ENCODE measurements at regions not wholly inside any gene's neighbourhood (a gene's known extent, or its start where the extent isn't known, plus 50 kb on each side); places are given as distances from the start of the nearest gene placed in this dataset.
A peak's percentile ranks its signal among the peaks of the same experiment; 100 is the strongest.

DNA sequence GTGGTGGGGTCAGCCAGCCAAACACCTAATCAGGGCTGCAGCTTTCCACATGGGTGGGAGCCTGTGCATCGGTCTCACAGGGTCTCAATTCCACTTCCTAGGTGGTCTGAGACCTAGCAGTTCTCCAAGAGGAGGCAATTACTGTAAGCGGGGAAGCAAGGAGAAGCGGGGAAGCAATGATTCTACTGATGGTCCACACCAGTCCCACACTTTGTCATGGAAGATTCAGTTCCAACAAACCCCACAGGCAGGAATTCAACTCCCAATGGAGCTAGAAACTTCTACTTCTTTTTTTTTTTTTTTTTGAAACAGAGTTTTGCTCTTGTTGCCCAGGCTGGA is 158.7 kb upstream of the RAI14 start:
- TF ChIP-seq, protein P1, sequence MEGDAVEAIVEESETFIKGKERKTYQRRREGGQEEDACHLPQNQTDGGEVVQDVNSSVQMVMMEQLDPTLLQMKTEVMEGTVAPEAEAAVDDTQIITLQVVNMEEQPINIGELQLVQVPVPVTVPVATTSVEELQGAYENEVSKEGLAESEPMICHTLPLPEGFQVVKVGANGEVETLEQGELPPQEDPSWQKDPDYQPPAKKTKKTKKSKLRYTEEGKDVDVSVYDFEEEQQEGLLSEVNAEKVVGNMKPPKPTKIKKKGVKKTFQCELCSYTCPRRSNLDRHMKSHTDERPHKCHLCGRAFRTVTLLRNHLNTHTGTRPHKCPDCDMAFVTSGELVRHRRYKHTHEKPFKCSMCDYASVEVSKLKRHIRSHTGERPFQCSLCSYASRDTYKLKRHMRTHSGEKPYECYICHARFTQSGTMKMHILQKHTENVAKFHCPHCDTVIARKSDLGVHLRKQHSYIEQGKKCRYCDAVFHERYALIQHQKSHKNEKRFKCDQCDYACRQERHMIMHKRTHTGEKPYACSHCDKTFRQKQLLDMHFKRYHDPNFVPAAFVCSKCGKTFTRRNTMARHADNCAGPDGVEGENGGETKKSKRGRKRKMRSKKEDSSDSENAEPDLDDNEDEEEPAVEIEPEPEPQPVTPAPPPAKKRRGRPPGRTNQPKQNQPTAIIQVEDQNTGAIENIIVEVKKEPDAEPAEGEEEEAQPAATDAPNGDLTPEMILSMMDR (IDR thresholded peaks at IDR 0.05): no peak
- TF ChIP-seq POLR2A (IDR thresholded peaks at IDR 0.05): no peak
- Histone ChIP-seq H3K4me3 (no peak overlapping the region), H3K36me3 (replicated peaks in 1 of 2) (no peaks in the 10 kb centered on the region), H3K27me3 (no peaks in the 10 kb centered on the region), H3K4me1 (replicated peaks in 1 of 2) (peaks cover 6 to 19% of the 10 kb centered on the region in 2 donors), H3K27ac (peak overlapping the region in 2 of 5 donors; percentile 5 to 37), H3K9me3 (replicated peaks in 1 of 3) (no peaks in the 10 kb centered on the region)
- WGBS, 4 donors: 67 to 85% (median 82%) methylated on average over 2 to 3 of the region's 3 CpGs
- no peak for DNase-seq
- intact Hi-C loops (cut with DNase I): no loop called here

GRCh38 chr5:34498572-34498971 is 157.6 kb upstream of the RAI14 start:
- H3K4me1 ChIP-seq (replicated peaks in 1 of 2): peaks cover 6 to 25% of the 10 kb centered on the region in 2 donors

GRCh38 chr5:34499001-34499734 is 157.0 kb upstream of the RAI14 start:
- Histone ChIP-seq H3K9me3 (replicated peaks in 1 of 3) (no peaks in the 10 kb centered on the region), H3K27ac (peak overlapping the region in 3 of 5 donors; percentile 43 to 82 (median 62)), H3K36me3 (replicated peaks in 1 of 2) (no peaks in the 10 kb centered on the region), H3K27me3 (no peaks in the 10 kb centered on the region), H3K4me1 (replicated peaks in 1 of 2) (peaks cover 10 to 30% of the 10 kb centered on the region in 2 donors), H3K4me3 (no peak overlapping the region)
- WGBS, 4 donors: 71 to 84% (median 76%) methylated on average over 4 to 5 of the region's 5 CpGs
- intact Hi-C loops (cut with DNase I): no loop called here
- DNase-seq: peak in 2 of 7 donors; percentile 22 to 27
- TF ChIP-seq, protein P1 (IDR thresholded peaks at IDR 0.05): no peak
- TF ChIP-seq POLR2A (IDR thresholded peaks at IDR 0.05): no peak

More at GRCh38 chr5:34498572-34498971, 157.6 kb upstream of the RAI14 start:
- DNase-seq: no peak
- Histone ChIP-seq H3K27ac (peak overlapping the region in 2 of 5 donors; percentile 62 to 82), H3K9me3 (replicated peaks in 1 of 3) (no peaks in the 10 kb centered on the region), H3K36me3 (replicated peaks in 1 of 2) (no peaks in the 10 kb centered on the region), H3K27me3 (no peaks in the 10 kb centered on the region), H3K4me3 (no peak overlapping the region)
- intact Hi-C loops (cut with DNase I): no loop called here
- no peak for TF ChIP-seq POLR2A (IDR thresholded peaks at IDR 0.05)
- TF ChIP-seq, protein P1 (IDR thresholded peaks at IDR 0.05): no peak
- 59 to 61% (median 60%) methylated on average over 4 of the region's 4 CpGs for WGBS, 4 donors

DNA sequence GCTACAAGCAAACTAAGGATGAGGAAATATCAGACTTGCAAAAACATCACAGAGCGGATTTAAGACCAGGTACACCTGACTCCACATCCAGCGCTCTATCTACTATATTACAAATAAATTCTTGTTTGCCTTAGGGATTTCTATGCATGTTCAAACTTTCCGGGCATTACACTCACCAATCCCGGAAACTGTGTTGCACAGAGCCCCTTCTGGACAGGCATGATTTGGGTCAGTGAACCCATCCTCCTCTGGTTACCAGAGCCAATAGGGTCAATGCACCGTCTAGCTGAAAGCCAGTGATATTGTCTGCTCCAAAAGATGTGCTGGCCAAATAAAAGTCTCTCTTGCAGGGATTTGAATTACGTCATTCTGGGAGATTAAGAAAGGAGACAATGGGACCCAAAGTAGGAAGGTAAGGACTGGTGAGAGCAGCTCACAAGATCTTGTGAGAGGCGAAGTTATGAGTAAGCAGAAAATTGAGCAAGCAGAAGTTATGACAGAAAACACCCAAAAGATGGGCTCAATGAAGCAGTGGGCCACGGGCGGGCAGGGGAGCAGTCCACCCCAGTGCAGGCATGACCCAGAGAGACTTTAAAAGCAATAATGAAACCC is 155.8 kb upstream of the RAI14 start:
- DNase-seq: no peak
- H3K27me3 ChIP-seq: no peaks in the 10 kb centered on the region
- 71 to 79% (median 75%) methylated on average over 9 of the region's 9 CpGs for WGBS, 4 donors
- peaks cover 12 to 35% of the 10 kb centered on the region in 2 donors for H3K4me1 ChIP-seq (replicated peaks in 1 of 2)
- TF ChIP-seq, protein P1 (IDR thresholded peaks at IDR 0.05): no peak
- TF ChIP-seq POLR2A (IDR thresholded peaks at IDR 0.05): no peak
- intact Hi-C loops (cut with DNase I): no loop called here
- no peaks in the 10 kb centered on the region for H3K36me3 ChIP-seq (replicated peaks in 1 of 2)
- no peaks in the 10 kb centered on the region for H3K9me3 ChIP-seq (replicated peaks in 1 of 3)
- H3K4me3 ChIP-seq: no peak overlapping the region
- H3K27ac ChIP-seq: no peak overlapping the region

Data from adrenal gland (tissue), 9 donors.